Neural progenitor cell (in vitro differentiated cells): ENCODE measurements at regions not wholly inside any gene's neighbourhood (a gene's known extent, or its start where the extent isn't known, plus 50 kb on each side); places are given as distances from the start of the nearest gene placed in this dataset.

Experiments
- DNase-seq: peaks from one replicate; pipeline ENCODE4 v3.0.0-alpha.2; 2016; ENCODE audit warnings: low spot score
- H2AFZ ChIP-seq: fragments of 200-600 bp; sonication (generic); replicated peaks from 2 replicates; pipeline ENCODE4 v1.6.1; 2016; ENCODE audit warnings: antibody characterized with exemption
- H3F3A ChIP-seq: fragments of 200-600 bp; sonication (generic); 2 replicates; pipeline ENCODE4 v1.6.1; 2016; ENCODE audit warnings: antibody characterized with exemption, low read depth
- H3K27ac ChIP-seq: fragments of 200-600 bp; sonication (generic); 2 replicates; pipeline ENCODE4 v1.5.1; 2016; ENCODE audit warnings: mild to moderate bottlenecking
- H3K27me3 ChIP-seq: fragments of 200-600 bp; sonication (generic); 2 replicates; pipeline ENCODE4 v1.6.1; 2016; ENCODE audit warnings: mild to moderate bottlenecking, moderate library complexity
- H3K36me3 ChIP-seq: fragments of 200-600 bp; sonication (generic); 2 replicates; pipeline ENCODE4 v1.5.1; 2016
- H3K4me1 ChIP-seq: fragments of 200-600 bp; sonication (generic); 2 replicates; pipeline ENCODE4 v1.6.1; 2016; ENCODE audit warnings: mixed run types
- H3K4me2 ChIP-seq: fragments of 200-600 bp; sonication (generic); 2 replicates; pipeline ENCODE4 v1.6.1; 2016
- H3K4me3 ChIP-seq: fragments of 200-600 bp; sonication (generic); 2 replicates; pipeline ENCODE4 v1.5.1; 2016
- H3K79me2 ChIP-seq: fragments of 200-600 bp; sonication (generic); 2 replicates; pipeline ENCODE4 v1.6.1; 2016; ENCODE audit warnings: low read depth
- H3K9ac ChIP-seq: fragments of 200-600 bp; sonication (generic); 2 replicates; pipeline ENCODE4 v1.6.1; 2016
- H3K9me3 ChIP-seq: fragments of 200-600 bp; sonication (generic); 2 replicates; pipeline ENCODE4 v1.5.1; 2016; ENCODE audit warnings: low read depth
- H4K20me1 ChIP-seq: fragments of 200-600 bp; sonication (generic); 2 replicates; pipeline ENCODE4 v1.6.1; 2016; ENCODE audit warnings: low read depth
- H3K27ac Mint-ChIP-seq: 3 replicates; pipeline ENCODE4 v1.8.0; 2021; ENCODE audit warnings: mixed read lengths
- H3K27me3 Mint-ChIP-seq: 2 replicates; pipeline ENCODE4 v1.8.0; 2022; ENCODE audit warnings: low read depth, mild to moderate bottlenecking, inconsistent platforms, moderate library complexity, mixed read lengths; ENCODE audit not compliant: insufficient read depth
- H3K36me3 Mint-ChIP-seq: 3 replicates; pipeline ENCODE4 v1.8.0; 2021; ENCODE audit warnings: mixed read lengths
- H3K4me1 Mint-ChIP-seq: 3 replicates; pipeline ENCODE4 v1.8.0; 2021; ENCODE audit warnings: mixed read lengths
- H3K4me3 Mint-ChIP-seq: 3 replicates; pipeline ENCODE4 v1.8.0; 2021; ENCODE audit warnings: mild to moderate bottlenecking, moderate library complexity, mixed read lengths
- H3K9me3 Mint-ChIP-seq: 3 replicates; pipeline ENCODE4 v1.8.0; 2020; ENCODE audit warnings: mixed read lengths
- CTCF ChIP-seq: fragments of 200-600 bp; sonication (generic); IDR thresholded peaks from 2 replicates; pipeline ENCODE4 v1.5.1; 2017; ENCODE audit warnings: antibody characterized with exemption, mild to moderate bottlenecking
- EZH2 ChIP-seq: fragments of 200-600 bp; sonication (generic); IDR thresholded peaks from 2 replicates; pipeline ENCODE4 v1.6.1; 2017; ENCODE audit warnings: antibody characterized with exemption, mild to moderate bottlenecking, moderate library complexity
- EZH2phosphoT487 ChIP-seq: fragments of 200-600 bp; sonication (generic); IDR thresholded peaks from 2 replicates; pipeline ENCODE4 v1.6.1; 2017; ENCODE audit warnings: antibody characterized with exemption

GRCh38 chr20:55175081-55175480 is 699.7 kb downstream of the DOK5 start:
- H3K36me3 Mint-ChIP-seq: no peaks in the 10 kb centered on the region
- no peaks in the 10 kb centered on the region for H3K4me1 ChIP-seq
- H3K9me3 Mint-ChIP-seq: peaks cover 4% of the 10 kb centered on the region
- no peak for DNase-seq
- no peaks in the 10 kb centered on the region for H3K36me3 ChIP-seq
- peaks cover 11% of the 10 kb centered on the region for H3K4me1 Mint-ChIP-seq
- no peaks in the 10 kb centered on the region for H4K20me1 ChIP-seq
- no peak overlapping the region for H3K27ac Mint-ChIP-seq
- no peaks in the 10 kb centered on the region for H3K79me2 ChIP-seq
- TF ChIP-seq EZH2phosphoT487 (no peak), EZH2 (no peak), CTCF (no peak)
- H3K27me3 ChIP-seq: no peaks in the 10 kb centered on the region
- H2AFZ ChIP-seq: no peak overlapping the region
- no peak overlapping the region for H3K4me3 Mint-ChIP-seq
- H3K9ac ChIP-seq: no peak overlapping the region
- no peak overlapping the region for H3K27ac ChIP-seq
- H3K4me3 ChIP-seq: no peak overlapping the region
- H3F3A ChIP-seq: no peaks in the 10 kb centered on the region
- no peaks in the 10 kb centered on the region for H3K9me3 ChIP-seq
- H3K4me2 ChIP-seq: no peak overlapping the region
- peaks cover 2% of the 10 kb centered on the region for H3K27me3 Mint-ChIP-seq

DNA sequence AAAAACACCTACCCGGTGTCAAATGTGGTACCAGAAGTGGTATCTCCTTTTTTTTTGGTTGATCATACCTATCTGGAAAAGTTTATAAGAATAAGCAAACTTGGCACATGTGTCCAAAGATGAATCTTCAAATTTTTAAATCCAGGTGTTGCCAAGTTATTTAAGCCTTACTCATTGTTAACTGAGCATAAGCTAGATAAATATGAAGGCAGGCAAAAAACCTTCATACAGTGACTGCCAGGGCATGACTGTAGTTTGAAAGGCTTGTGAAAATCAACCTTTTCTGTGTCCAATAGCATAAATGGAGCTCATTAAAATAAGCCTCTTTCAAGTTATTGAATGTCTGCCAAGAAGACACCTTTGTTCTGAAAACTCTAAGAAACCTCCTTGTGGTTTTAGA is 699.2 kb downstream of the DOK5 start:
- H3K27ac Mint-ChIP-seq: no peak overlapping the region
- no peak overlapping the region for H3K9ac ChIP-seq

GRCh38 chr20:55174172-55174571 is 698.8 kb downstream of the DOK5 start:
- no peak for DNase-seq
- Histone ChIP-seq H3K27ac (no peak overlapping the region), H3K36me3 (no peaks in the 10 kb centered on the region), H3K4me3 (no peak overlapping the region), H3K27me3 (no peaks in the 10 kb centered on the region), H3K79me2 (no peaks in the 10 kb centered on the region), H3K9me3 (no peaks in the 10 kb centered on the region), H4K20me1 (no peaks in the 10 kb centered on the region), H2AFZ (no peak overlapping the region), H3K4me2 (no peak overlapping the region), H3K4me1 (no peaks in the 10 kb centered on the region), H3F3A (no peaks in the 10 kb centered on the region), H3K9ac (no peak overlapping the region)
- no peaks in the 10 kb centered on the region for H3K36me3 Mint-ChIP-seq
- TF ChIP-seq EZH2phosphoT487 (no peak), CTCF (no peak), EZH2 (no peak)
- H3K4me1 Mint-ChIP-seq: peaks cover 11% of the 10 kb centered on the region
- H3K4me3 Mint-ChIP-seq: no peak overlapping the region
- H3K27me3 Mint-ChIP-seq: peaks cover 2% of the 10 kb centered on the region
- no peak overlapping the region for H3K27ac Mint-ChIP-seq
- no peaks in the 10 kb centered on the region for H3K9me3 Mint-ChIP-seq

More for the DNA sequence above, 699.2 kb downstream of the DOK5 start:
- Histone ChIP-seq H3K4me3 (no peak overlapping the region), H3K27ac (no peak overlapping the region), H3K36me3 (no peaks in the 10 kb centered on the region), H3K27me3 (no peaks in the 10 kb centered on the region), H3K4me2 (no peak overlapping the region), H4K20me1 (no peaks in the 10 kb centered on the region), H3K4me1 (no peaks in the 10 kb centered on the region), H2AFZ (no peak overlapping the region), H3K9me3 (no peaks in the 10 kb centered on the region), H3F3A (no peaks in the 10 kb centered on the region), H3K79me2 (no peaks in the 10 kb centered on the region)
- DNase-seq: no peak
- peaks cover 2% of the 10 kb centered on the region for H3K27me3 Mint-ChIP-seq
- no peak overlapping the region for H3K4me3 Mint-ChIP-seq
- no peaks in the 10 kb centered on the region for H3K36me3 Mint-ChIP-seq
- TF ChIP-seq EZH2phosphoT487 (no peak), CTCF (no peak), EZH2 (no peak)
- H3K4me1 Mint-ChIP-seq: peaks cover 11% of the 10 kb centered on the region
- H3K9me3 Mint-ChIP-seq: no peaks in the 10 kb centered on the region

DNA sequence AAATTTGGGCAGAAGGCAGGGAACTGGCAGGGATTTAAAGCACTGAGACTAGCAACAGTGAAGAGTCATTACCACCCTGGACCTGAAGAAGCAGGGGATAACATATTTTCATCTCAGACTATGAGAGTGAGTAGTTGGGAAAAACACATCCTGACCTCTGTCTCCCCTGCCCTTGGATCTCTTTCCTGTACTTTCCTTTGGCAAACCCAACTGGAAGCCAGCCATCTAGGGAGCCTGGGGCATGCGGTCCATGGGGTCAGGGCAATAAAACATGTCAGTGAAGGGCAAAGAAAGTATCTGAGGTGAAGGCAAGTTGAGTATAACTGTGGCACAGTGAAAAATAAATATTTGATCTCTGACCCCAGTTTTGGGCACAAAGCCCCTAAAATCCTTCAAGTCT is 698.2 kb downstream of the DOK5 start:
- Histone ChIP-seq H3F3A (no peaks in the 10 kb centered on the region), H3K9ac (no peak overlapping the region), H2AFZ (no peak overlapping the region), H3K9me3 (no peaks in the 10 kb centered on the region), H4K20me1 (no peaks in the 10 kb centered on the region), H3K4me1 (no peaks in the 10 kb centered on the region), H3K36me3 (no peaks in the 10 kb centered on the region), H3K4me3 (no peak overlapping the region), H3K27ac (no peak overlapping the region), H3K27me3 (no peaks in the 10 kb centered on the region), H3K4me2 (no peak overlapping the region), H3K79me2 (no peaks in the 10 kb centered on the region)
- Mint-ChIP-seq H3K4me3 (no peak overlapping the region), H3K27me3 (peaks cover 2% of the 10 kb centered on the region), H3K4me1 (peaks cover 11% of the 10 kb centered on the region), H3K27ac (no peak overlapping the region), H3K36me3 (no peaks in the 10 kb centered on the region), H3K9me3 (no peaks in the 10 kb centered on the region)
- no peak for TF ChIP-seq EZH2phosphoT487
- TF ChIP-seq CTCF: no peak
- no peak for TF ChIP-seq EZH2
- DNase-seq: no peak
